ENCODE measurements at regions not wholly inside any gene's neighbourhood (a gene's known extent, or its start where the extent isn't known, plus 50 kb on each side); places are given as distances from the start of the nearest gene placed in this dataset.
A peak's percentile ranks its signal among the peaks of the same experiment; 100 is the strongest.
"Not testable (repeated sequence)": the region's sequence is repeated elsewhere in the genome, so short reads cannot be mapped to it uniquely, and the experiment has no call there.

DNA sequence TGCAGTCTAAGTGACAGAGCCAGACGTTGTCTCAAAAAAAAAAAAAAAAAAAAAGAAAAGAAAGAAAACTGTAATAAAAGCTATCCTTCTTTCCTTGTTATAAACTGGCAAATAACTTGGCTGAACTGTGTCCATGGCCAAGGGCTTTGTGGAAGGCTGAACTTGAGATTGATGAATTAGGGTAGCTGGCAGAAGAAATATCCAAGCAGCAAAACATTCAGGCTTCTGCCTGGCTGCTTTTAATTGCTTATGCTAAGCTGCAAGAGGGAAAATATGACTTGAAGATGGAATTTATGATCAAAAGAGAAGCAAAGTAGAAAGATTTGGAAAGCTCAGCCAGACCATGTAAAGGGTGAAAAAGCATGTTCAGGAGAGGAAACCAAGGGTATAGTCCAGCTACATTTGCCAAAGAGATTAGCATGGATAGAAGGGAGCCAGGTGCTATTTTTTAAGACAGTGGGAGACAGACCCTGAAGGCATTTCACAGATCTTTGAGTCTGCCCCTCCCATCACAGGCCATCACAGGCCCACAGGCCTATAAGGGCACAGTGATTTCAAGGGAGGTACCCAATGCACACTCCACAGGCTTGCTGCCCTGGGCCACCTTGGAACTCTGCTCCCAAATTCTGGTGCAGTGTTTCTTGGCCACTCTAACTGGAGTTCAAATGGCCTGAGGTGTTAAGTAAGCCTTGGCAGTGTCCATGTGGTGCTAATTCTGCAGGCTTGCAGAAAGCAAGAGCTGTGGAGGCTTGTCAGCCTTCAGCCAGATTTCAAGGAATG, 226.0 kb downstream of the AEBP2 start:
- DNase-seq (ENCODE audit: extremely low read depth in 1 of 2, low read depth in 1 of 2): no peak

GRCh38 chr12:19666070-19666469, 226.8 kb downstream of the AEBP2 start:
- no peak for DNase-seq (ENCODE audit: extremely low read depth in 1 of 2, low read depth in 1 of 2)

DNA sequence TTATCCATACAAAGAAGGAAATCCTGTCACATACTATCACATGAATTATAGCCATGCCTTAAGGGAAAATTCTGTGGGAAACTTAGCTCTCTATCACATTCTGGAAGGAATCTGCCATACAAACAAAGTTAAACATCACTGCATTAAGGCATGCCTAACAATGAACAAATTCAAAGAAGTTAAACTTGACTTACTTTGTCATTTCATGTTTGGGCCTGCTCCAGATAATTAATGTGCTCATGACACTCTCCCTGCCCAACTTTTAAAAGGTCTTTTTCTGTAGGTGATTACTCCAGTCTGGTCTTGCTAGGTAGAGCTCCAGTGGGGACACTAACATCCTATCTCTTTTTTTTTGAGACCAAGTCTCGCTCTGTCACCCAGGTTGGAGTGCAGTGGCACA, 230.5 kb downstream of the AEBP2 start:
- DNase-seq (ENCODE audit: extremely low read depth in 1 of 2, low read depth in 1 of 2): no peak

- DNase-seq (ENCODE audit: extremely low read depth in 1 of 2, low read depth in 1 of 2): no peak
These were observed 232.4 kb downstream of the AEBP2 start for GRCh38 chr12:19671695-19672094.

GRCh38 chr12:19674437-19674836, 235.1 kb downstream of the AEBP2 start:
- DNase-seq (ENCODE audit: extremely low read depth in 1 of 2, low read depth in 1 of 2): no peak

- DNase-seq (ENCODE audit: extremely low read depth in 1 of 2, low read depth in 1 of 2): peak in 1 of 2 donors; percentile 3
These were observed 236.1 kb downstream of the AEBP2 start for GRCh38 chr12:19675361-19675760.

DNA sequence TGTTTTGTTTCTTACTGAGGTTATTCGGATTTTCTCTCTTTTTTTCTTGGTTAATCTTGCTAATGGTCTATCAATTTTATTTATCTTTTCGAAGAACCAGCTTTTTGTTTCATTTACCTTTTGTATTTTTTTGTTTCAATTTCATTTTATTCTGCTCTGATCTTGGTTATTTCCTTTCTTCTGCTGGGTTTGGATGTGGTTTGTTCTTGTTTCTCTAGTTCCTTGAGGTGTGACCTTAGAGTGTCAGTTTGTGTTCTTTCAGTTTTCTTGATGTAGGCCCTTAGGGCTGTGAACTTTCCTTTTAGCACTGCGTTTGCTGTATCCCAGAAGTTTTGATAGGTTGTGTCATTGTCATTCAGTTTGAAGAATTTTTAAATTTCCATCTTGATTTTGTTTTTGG, 239.2 kb downstream of the AEBP2 start:
- DNase-seq (ENCODE audit: extremely low read depth in 1 of 2, low read depth in 1 of 2): not testable (repeated sequence)

- no peak for DNase-seq (ENCODE audit: extremely low read depth in 1 of 2, low read depth in 1 of 2)
These were observed 241.7 kb downstream of the AEBP2 start for GRCh38 chr12:19681007-19681406.

GRCh38 chr12:19683178-19683927, 244.1 kb downstream of the AEBP2 start:
- no peak for DNase-seq (ENCODE audit: extremely low read depth in 1 of 2, low read depth in 1 of 2)

GRCh38 chr12:19687371-19687770, 248.1 kb downstream of the AEBP2 start:
- DNase-seq (ENCODE audit: extremely low read depth in 1 of 2, low read depth in 1 of 2): no peak

DNA sequence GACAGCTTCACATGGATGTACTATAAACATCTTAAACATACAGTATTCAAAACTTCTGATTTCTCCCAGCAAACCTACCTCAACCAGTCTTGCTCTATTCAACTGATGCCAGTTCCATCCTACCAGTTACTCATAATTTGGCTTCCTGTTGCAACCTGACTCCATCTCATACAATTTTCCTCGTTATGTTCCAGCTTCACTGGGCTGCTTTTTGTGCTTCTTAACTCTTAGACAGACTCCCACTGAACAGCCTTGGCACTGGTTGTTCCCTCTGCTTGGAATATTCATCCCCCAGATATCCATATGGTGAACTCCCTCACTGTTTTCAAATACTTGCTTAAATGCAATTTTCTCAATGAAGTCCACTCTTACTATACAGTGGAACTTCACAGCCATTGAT, 249.2 kb downstream of the AEBP2 start:
- DNase-seq (ENCODE audit: extremely low read depth in 1 of 2, low read depth in 1 of 2): no peak

GRCh38 chr12:19689226-19689625, 249.9 kb downstream of the AEBP2 start:
- DNase-seq (ENCODE audit: extremely low read depth in 1 of 2, low read depth in 1 of 2): no peak

DNA sequence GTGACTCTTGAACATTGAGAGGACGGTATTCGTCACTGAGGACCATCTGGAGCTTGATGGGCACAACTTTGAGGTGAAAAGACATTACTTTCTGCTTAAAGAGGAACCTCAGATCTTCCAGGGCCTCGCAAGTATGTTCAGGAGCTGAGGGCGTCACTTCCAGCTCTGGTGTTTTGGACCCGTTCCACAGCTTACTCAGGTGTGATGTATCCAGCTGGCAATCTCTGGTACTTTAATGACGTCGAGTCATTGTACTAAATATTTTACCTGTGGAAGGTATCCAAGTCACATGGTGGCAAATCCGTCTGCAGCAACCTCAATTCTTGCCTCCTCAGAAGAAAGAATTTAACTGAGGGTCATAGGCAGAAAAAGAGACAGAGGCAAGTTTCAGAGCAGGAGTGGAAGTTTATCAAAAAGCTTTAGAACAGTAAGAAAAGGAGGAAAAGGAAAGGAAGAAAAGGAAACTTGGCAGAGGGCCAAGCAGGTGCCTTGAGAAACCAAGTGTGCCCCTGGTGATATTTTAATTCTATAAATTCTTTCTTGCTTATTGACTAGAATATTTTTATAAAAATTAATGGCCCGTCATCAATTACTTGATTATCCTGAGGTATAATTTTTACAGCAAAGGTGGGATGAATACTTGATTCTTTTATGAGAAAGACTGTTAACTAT, 250.6 kb downstream of the AEBP2 start:
- no peak for DNase-seq (ENCODE audit: extremely low read depth in 1 of 2, low read depth in 1 of 2)

- no peak for DNase-seq (ENCODE audit: extremely low read depth in 1 of 2, low read depth in 1 of 2)
These were observed 252.8 kb downstream of the AEBP2 start for GRCh38 chr12:19692091-19692490.

DNA sequence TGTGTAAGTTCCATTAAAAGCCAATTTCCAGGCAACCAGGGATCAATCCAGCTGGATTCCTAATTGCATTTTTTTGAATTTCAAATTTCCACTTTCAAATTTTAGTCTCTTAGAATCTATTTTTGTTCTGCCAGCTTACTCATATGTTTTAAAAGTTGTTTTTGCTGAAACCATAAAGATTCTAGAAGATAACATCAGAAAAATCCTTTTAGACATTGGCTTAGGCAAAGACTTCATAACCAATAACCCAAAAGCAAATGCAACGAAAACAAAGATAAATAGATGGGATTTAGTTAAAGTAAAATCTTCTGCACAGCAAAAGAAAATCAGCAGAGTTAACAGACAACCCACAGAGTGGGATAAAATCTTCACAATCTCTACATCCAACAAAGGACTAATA, 253.3 kb downstream of the AEBP2 start:
- no peak for DNase-seq (ENCODE audit: extremely low read depth in 1 of 2, low read depth in 1 of 2)

DNA sequence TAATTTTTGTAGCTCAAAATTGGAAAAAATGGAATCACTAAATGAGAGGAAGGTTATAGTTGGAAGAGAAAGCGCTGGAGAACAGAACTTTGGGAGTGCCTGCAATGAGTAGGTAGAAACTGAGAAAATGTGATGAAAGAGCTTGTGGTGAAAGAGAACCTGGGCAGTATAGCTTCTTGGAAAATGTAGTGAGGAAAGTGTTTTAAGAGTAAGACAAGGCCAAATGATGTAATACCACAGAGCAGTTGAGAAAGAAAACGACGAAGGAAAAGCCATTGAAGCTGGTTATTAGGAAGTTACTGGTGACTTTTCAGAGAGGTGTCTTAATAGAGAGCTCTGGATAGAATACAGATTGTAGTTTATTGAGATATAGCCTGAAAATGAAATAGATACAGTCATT, 255.3 kb downstream of the AEBP2 start:
- no peak for DNase-seq (ENCODE audit: extremely low read depth in 1 of 2, low read depth in 1 of 2)

- DNase-seq (ENCODE audit: extremely low read depth in 1 of 2, low read depth in 1 of 2): no peak
These were observed 256.2 kb downstream of the AEBP2 start for GRCh38 chr12:19695244-19696098.

DNA sequence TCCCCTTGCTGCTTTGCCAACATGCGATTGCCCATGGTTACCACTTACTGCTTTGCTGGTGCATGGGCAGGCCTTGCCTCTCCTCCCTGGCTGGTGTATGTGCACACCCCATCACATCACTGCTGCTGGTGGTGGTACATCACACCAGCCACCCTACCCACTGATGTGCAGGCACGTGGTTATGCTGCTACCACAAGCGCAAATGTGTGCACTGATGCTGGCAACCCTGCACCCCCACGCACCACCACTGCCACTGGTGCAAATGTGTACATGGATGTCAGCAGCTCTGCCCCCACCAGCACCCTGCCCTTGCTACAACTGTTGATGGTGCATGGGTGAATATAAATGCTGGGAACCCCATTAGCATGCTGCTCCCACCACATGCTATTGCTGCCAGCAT, 261.7 kb downstream of the AEBP2 start:
- DNase-seq (ENCODE audit: extremely low read depth in 1 of 2, low read depth in 1 of 2): no peak

DNA sequence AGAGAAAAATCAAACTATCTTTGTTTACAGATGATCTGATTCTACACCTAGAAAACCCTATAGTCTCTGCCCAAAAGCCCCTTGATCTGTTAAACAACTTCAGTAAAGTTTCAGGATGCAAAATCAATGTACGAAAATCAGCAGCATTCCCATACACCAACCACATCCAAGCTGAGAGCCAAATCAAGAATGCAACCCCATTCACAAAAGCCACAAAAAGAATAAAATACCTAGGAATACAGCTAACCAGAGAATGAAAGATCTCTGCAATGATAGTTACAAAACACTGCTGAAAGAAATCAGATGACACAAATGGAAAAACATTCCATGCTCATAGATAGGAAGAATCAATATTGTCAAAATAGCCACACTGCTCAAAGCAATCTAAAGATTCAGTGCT, 265.7 kb downstream of the AEBP2 start:
- DNase-seq (ENCODE audit: extremely low read depth in 1 of 2, low read depth in 1 of 2): no peak

- no peak for DNase-seq (ENCODE audit: extremely low read depth in 1 of 2, low read depth in 1 of 2)
These were observed 267.6 kb downstream of the AEBP2 start for GRCh38 chr12:19706936-19707335.

DNA sequence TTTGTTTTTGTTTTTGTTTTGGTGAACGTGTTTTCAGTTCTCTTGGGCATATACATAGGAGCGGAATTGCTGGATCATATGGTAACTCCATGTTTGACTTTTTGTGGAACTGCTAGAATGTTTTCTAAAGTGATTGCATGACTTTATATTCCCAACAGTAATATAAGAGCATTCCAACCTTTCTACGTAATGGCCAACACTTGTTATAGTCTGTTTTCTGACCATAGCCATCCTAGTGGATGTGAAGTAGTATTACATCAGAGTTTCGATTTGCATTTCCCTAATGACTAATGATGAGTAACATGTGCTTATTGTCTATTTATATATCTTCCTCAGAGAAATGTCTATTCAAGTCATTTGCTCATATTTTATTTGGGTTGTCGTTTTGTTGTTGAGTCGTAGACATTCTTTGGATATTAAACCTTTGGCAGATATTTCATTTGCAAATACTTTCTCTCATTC, 268.7 kb downstream of the AEBP2 start:
- no peak for DNase-seq (ENCODE audit: extremely low read depth in 1 of 2, low read depth in 1 of 2)
